Bronchial epithelial cell (primary cell): ENCODE measurements at regions not wholly inside any gene's neighbourhood (a gene's known extent, or its start where the extent isn't known, plus 50 kb on each side); places are given as distances from the start of the nearest gene placed in this dataset.

Source experiments
- DNase-seq: peaks from one replicate; pipeline ENCODE4 v3.0.0-alpha.2; 2010; ENCODE audit warnings: low read depth
- FAIRE-seq: peaks from 2 replicates; lab custom pipeline; 2011; peaks lifted over from hg19 to GRCh38; lab: Jason Lieb, UNC
- H3K27me3 ChIP-seq: 2 replicates; pipeline ENCODE4 v1.5.1; 2011; ENCODE audit warnings: low read length; ENCODE audit not compliant: control insufficient read depth, insufficient read depth
- H3K36me3 ChIP-seq: 2 replicates; pipeline ENCODE4 v1.5.1; 2011; ENCODE audit warnings: low read length; ENCODE audit not compliant: control insufficient read depth, insufficient read depth
- H3K4me3 ChIP-seq: 2 replicates; pipeline ENCODE4 v1.5.1; 2011; ENCODE audit warnings: mild to moderate bottlenecking, low read depth, low read length, control low read depth
- TF ChIP-seq, protein P1 (sequence below): IDR thresholded peaks from 2 replicates; pipeline ENCODE4 v1.5.1; 2011; ENCODE audit warnings: mild to moderate bottlenecking, moderate library complexity, low read length, control low read depth, inconsistent platforms; ENCODE audit not compliant: insufficient read depth, severe bottlenecking

DNA sequence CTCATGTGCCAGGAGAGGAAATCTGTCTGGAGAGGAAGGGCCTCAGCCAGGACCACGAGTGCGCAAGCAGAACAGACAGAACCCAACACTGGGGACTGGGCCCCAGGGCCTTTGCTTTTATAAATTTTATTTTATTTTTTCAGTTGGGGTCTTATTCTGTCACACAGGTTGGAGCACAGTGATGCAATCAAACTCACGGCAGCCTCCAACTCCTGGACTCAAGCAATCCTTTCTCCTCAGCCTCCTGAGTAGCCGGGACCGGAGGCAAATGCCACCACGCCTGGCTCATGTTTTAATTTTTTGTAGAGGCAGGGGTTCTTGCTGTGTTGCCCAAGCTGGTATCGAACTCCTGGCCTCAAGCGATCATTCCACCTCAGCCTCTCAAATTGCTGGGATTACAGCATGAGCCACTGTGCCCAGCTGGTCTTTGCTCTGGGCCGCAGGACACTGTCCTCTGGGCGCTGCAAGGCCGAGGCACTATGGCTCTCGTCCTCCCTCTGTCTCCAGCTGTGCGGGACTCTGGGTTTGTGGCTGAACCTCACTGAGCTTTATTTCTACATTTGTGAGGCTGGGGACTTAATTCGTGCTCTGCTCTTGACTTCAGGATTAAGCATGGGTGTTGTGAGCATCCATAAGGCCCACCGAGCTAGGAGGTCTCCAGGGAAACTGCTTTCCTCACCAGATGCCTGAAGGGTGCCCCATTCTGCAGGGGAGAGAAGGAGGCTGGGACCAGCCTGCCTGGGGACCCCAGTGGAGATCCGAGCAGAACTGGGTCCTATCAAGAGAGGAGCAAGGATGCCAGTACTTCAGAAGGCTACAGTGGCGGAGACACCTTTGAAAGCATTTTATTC lies 144.2 kb upstream of the VSTM2B start:
- DNase-seq (no peak), FAIRE-seq (no peak)
- H3K4me3 ChIP-seq: no peak overlapping the region
- no peaks in the 10 kb centered on the region for H3K27me3 ChIP-seq
- no peaks in the 10 kb centered on the region for H3K36me3 ChIP-seq
- TF ChIP-seq, protein P1, sequence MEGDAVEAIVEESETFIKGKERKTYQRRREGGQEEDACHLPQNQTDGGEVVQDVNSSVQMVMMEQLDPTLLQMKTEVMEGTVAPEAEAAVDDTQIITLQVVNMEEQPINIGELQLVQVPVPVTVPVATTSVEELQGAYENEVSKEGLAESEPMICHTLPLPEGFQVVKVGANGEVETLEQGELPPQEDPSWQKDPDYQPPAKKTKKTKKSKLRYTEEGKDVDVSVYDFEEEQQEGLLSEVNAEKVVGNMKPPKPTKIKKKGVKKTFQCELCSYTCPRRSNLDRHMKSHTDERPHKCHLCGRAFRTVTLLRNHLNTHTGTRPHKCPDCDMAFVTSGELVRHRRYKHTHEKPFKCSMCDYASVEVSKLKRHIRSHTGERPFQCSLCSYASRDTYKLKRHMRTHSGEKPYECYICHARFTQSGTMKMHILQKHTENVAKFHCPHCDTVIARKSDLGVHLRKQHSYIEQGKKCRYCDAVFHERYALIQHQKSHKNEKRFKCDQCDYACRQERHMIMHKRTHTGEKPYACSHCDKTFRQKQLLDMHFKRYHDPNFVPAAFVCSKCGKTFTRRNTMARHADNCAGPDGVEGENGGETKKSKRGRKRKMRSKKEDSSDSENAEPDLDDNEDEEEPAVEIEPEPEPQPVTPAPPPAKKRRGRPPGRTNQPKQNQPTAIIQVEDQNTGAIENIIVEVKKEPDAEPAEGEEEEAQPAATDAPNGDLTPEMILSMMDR: no peak

DNA sequence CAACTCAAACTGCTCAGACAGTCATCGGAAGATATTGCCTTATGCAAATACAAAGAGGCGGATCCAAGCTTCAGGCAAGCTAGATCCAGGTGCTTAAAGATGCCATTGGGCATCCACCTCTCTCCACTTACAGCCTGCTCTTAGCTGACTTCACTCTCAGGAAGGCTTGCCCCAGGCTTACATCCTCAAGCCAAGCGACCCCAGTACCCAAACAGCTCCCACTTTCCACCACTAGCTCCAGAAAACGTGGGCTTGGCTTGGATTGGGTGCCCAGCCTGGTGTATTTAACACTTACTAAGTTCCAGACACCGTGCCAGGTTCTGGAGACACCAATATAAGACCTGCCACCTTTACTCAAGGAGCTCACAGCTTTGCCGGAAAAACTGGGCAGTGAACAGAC lies 142.1 kb upstream of the VSTM2B start:
- FAIRE-seq: no peak
- Histone ChIP-seq H3K4me3 (no peak overlapping the region), H3K36me3 (no peaks in the 10 kb centered on the region), H3K27me3 (no peaks in the 10 kb centered on the region)
- TF ChIP-seq, protein P1: no peak
- DNase-seq: no peak

DNA sequence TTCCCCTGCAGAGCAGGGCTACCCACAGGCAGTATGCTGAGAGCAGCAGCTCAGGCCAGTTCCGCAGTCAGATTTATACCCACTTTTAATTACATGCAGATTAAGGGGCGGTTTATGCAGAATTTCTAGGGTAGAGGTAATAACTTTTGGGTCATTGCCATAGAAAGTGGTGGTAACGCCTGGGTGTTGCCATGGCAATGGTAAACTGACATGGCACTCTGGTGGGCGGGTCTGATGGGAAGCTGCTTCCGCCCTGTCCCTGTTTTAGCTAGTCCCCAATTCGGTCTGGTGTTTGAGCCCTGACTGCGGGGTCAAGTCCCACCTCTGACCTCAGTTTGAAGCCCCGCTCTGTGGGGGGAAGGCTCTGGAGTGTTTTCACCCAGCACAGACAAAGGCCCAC lies 141.1 kb upstream of the VSTM2B start:
- Histone ChIP-seq H3K27me3 (no peaks in the 10 kb centered on the region), H3K36me3 (no peaks in the 10 kb centered on the region), H3K4me3 (no peak overlapping the region)
- no peak for DNase-seq
- no peak for FAIRE-seq
- TF ChIP-seq, protein P1: no peak

DNA sequence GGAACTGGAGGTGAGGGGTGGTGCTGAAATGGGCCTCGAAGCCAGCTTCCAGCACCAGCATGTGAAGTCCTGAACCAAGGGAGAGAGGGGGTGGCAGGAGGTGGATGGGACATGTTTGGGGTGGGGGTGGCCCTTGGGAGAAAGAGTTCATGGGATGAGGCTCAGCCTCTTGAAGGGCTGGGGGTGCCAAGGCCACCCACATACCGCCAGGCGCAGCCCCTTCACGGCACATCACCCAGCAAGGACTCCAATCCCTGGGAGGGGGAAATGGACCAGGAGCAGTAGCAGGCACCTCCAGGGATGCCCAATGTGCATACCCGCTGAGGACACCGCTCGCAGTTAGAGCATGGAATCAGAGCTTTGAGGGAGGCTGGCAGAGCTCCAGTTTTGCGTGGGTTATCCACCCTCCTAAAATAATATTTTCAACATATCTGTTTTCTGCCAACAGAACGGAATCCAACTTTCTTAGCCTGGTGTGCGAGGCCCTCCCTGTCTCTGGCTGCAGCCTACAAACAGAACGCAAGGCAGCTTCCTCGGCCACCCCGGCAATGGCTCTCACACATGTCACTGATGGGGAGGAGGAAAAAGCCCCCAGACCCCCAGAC lies 140.5 kb upstream of the VSTM2B start:
- DNase-seq (no peak), FAIRE-seq (no peak)
- Histone ChIP-seq H3K4me3 (no peak overlapping the region), H3K36me3 (no peaks in the 10 kb centered on the region), H3K27me3 (no peaks in the 10 kb centered on the region)
- TF ChIP-seq, protein P1: no peak

DNA sequence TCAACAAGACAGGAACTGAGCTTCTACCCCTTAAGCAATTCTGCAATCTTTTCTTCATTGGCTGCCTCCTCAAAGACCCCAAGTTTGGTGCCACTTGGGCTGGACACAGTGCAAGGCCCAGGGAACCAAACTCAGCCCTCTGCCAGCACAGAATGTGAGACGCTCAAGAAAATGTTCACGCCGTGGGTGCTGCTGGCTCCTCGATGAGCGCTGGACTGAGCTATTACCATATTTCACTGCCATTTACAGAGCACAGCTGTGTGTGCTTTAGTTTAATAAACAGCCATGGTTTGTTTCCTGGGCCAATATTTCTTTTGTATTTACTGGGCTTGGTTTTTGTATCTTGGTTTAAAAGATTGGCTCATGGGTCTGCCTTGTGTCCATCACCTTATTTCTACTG lies 138.8 kb upstream of the VSTM2B start:
- Histone ChIP-seq H3K27me3 (no peaks in the 10 kb centered on the region), H3K36me3 (no peaks in the 10 kb centered on the region), H3K4me3 (no peak overlapping the region)
- TF ChIP-seq, protein P1: no peak
- DNase-seq: no peak
- no peak for FAIRE-seq

DNA sequence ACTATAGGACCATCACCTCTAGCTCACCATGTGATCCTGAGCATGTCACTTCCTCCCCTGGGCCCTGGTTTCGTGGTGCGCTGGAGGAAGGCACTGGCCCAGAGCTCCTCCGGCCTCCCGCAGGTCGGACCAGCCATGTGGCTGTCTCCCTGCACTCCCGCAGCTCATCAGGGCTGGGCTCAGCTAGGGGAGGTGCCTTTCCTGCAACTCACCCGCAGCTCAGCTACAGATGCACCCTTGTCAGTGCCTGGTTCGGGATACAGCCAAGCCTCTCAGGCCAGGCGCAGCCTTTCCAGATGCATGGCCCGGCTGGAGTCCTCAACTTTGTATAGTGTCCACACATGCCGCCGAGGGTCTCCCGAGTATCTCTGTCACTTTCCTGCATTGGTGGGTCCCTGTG lies 138.2 kb upstream of the VSTM2B start:
- DNase-seq (no peak), FAIRE-seq (no peak)

More for the DNA sequence above, 138.2 kb upstream of the VSTM2B start:
- TF ChIP-seq, protein P1: no peak
- H3K4me3 ChIP-seq: no peak overlapping the region
- H3K36me3 ChIP-seq: no peaks in the 10 kb centered on the region
- H3K27me3 ChIP-seq: no peaks in the 10 kb centered on the region
